Dendritic cell treated with granulocyte-macrophage colony-stimulating factor and Interleukin-4, amounts not matched to agents 40 ng/mL and 50 ng/mL, for 4 days (primary cell): ENCODE measurements at regions not wholly inside any gene's neighbourhood (a gene's known extent, or its start where the extent isn't known, plus 50 kb on each side); places are given as distances from the start of the nearest gene placed in this dataset.

Source experiments
- H3K27ac Mint-ChIP-seq: one replicate; pipeline ENCODE4 v1.8.0; 2022; ENCODE audit warnings: mild to moderate bottlenecking, mixed read lengths
- H3K27me3 Mint-ChIP-seq: one replicate; pipeline ENCODE4 v1.8.0; 2022; ENCODE audit warnings: mild to moderate bottlenecking, mixed read lengths
- H3K36me3 Mint-ChIP-seq: one replicate; pipeline ENCODE4 v1.8.0; 2022; ENCODE audit warnings: low read depth, mixed read lengths
- H3K4me1 Mint-ChIP-seq: one replicate; pipeline ENCODE4 v1.8.0; 2022; ENCODE audit warnings: low read depth, mixed read lengths
- H3K4me3 Mint-ChIP-seq: one replicate; pipeline ENCODE4 v1.8.0; 2022; ENCODE audit warnings: mild to moderate bottlenecking, moderate library complexity, mixed read lengths
- H3K9me3 Mint-ChIP-seq: one replicate; pipeline ENCODE4 v1.8.0; 2022; ENCODE audit warnings: mixed read lengths
- intact Hi-C: fragments of 100-400 bp; cut with micrococcal nuclease; formaldehyde crosslinking; loops from one replicate; pipeline ENCODE4 v1.15.0; 2022

GRCh38 chr21:33121715-33122475 is 52.0 kb downstream of the OLIG1 start:
- intact Hi-C loops: loop anchor here (10.0 kb wide), 1 partner anchor 47 kb away; the partner anchor contains the start of gene OLIG1
- Mint-ChIP-seq H3K27me3 (peaks cover 6% of the 10 kb centered on the region), H3K36me3 (no peaks in the 10 kb centered on the region), H3K9me3 (no peaks in the 10 kb centered on the region), H3K27ac (no peak overlapping the region), H3K4me3 (no peak overlapping the region), H3K4me1 (peaks cover 24% of the 10 kb centered on the region)

- Mint-ChIP-seq H3K4me1 (peaks cover 30% of the 10 kb centered on the region), H3K27ac (no peak overlapping the region), H3K27me3 (peaks cover 7% of the 10 kb centered on the region), H3K9me3 (no peaks in the 10 kb centered on the region), H3K4me3 (no peak overlapping the region), H3K36me3 (no peaks in the 10 kb centered on the region)
- intact Hi-C loops: loop anchor here (10.0 kb wide), 1 partner anchor 48 kb away; the partner anchor contains the start of gene OLIG1
These were observed 52.6 kb downstream of the OLIG1 start for GRCh38 chr21:33122507-33122906.

- peaks cover 14% of the 10 kb centered on the region for H3K27me3 Mint-ChIP-seq
- intact Hi-C loops: loop anchor here (10.0 kb wide), 1 partner anchor 49 kb away; the partner anchor contains the start of gene OLIG1
- no peak overlapping the region for H3K4me3 Mint-ChIP-seq
- H3K27ac Mint-ChIP-seq: no peak overlapping the region
- no peaks in the 10 kb centered on the region for H3K9me3 Mint-ChIP-seq
- peaks cover 39% of the 10 kb centered on the region for H3K4me1 Mint-ChIP-seq
- H3K36me3 Mint-ChIP-seq: no peaks in the 10 kb centered on the region
These were observed 53.6 kb downstream of the OLIG1 start for GRCh38 chr21:33123374-33124123.

GRCh38 chr21:33124889-33125288 is 54.9 kb downstream of the OLIG1 start:
- Mint-ChIP-seq H3K9me3 (no peaks in the 10 kb centered on the region), H3K4me1 (peaks cover 44% of the 10 kb centered on the region), H3K36me3 (no peaks in the 10 kb centered on the region), H3K4me3 (no peak overlapping the region), H3K27me3 (peaks cover 21% of the 10 kb centered on the region), H3K27ac (peak overlapping the region; percentile 38)
- intact Hi-C loops: loop anchor here (5.0 to 10.0 kb wide), 3 partner anchors 50 to 293 kb away; partner anchors contain the start of gene OLIG1

GRCh38 chr21:33125680-33126375 is 55.9 kb downstream of the OLIG1 start:
- H3K27ac Mint-ChIP-seq: peak overlapping the region; percentile 38
- H3K4me1 Mint-ChIP-seq: peaks cover 44% of the 10 kb centered on the region
- peaks cover 26% of the 10 kb centered on the region for H3K27me3 Mint-ChIP-seq
- no peaks in the 10 kb centered on the region for H3K9me3 Mint-ChIP-seq
- H3K36me3 Mint-ChIP-seq: no peaks in the 10 kb centered on the region
- intact Hi-C loops: loop anchor here (2.0 to 10.0 kb wide), 5 partner anchors 51 to 294 kb away; partner anchors contain the start of gene OLIG1
- H3K4me3 Mint-ChIP-seq: no peak overlapping the region

GRCh38 chr21:33126569-33126968 is 56.6 kb downstream of the OLIG1 start:
- H3K4me1 Mint-ChIP-seq: peaks cover 44% of the 10 kb centered on the region
- H3K9me3 Mint-ChIP-seq: no peaks in the 10 kb centered on the region
- H3K27me3 Mint-ChIP-seq: peaks cover 30% of the 10 kb centered on the region
- no peak overlapping the region for H3K27ac Mint-ChIP-seq
- intact Hi-C loops: loop anchor here (2.0 to 10.0 kb wide), 5 partner anchors 52 to 294 kb away; partner anchors contain the start of gene OLIG1
- H3K36me3 Mint-ChIP-seq: no peaks in the 10 kb centered on the region
- no peak overlapping the region for H3K4me3 Mint-ChIP-seq

- Mint-ChIP-seq H3K27me3 (peaks cover 33% of the 10 kb centered on the region), H3K4me3 (peak overlapping the region; percentile 64), H3K36me3 (no peaks in the 10 kb centered on the region), H3K9me3 (no peaks in the 10 kb centered on the region), H3K4me1 (peaks cover 38% of the 10 kb centered on the region), H3K27ac (no peak overlapping the region)
- intact Hi-C loops: loop anchor here (2.0 to 10.0 kb wide), 5 partner anchors 53 to 295 kb away; partner anchors contain the start of gene OLIG1
These were observed 57.4 kb downstream of the OLIG1 start for GRCh38 chr21:33127154-33127867.

- H3K27ac Mint-ChIP-seq: no peak overlapping the region
- H3K27me3 Mint-ChIP-seq: peaks cover 33% of the 10 kb centered on the region
- H3K4me1 Mint-ChIP-seq: peaks cover 38% of the 10 kb centered on the region
- H3K9me3 Mint-ChIP-seq: no peaks in the 10 kb centered on the region
- no peaks in the 10 kb centered on the region for H3K36me3 Mint-ChIP-seq
- intact Hi-C loops: loop anchor here (2.0 to 10.0 kb wide), 5 partner anchors 53 to 296 kb away; partner anchors contain the start of gene OLIG1
- no peak overlapping the region for H3K4me3 Mint-ChIP-seq
These were observed 57.9 kb downstream of the OLIG1 start for GRCh38 chr21:33127868-33128242.

- peaks cover 33% of the 10 kb centered on the region for H3K27me3 Mint-ChIP-seq
- no peaks in the 10 kb centered on the region for H3K9me3 Mint-ChIP-seq
- H3K4me3 Mint-ChIP-seq: no peak overlapping the region
- H3K36me3 Mint-ChIP-seq: no peaks in the 10 kb centered on the region
- peaks cover 38% of the 10 kb centered on the region for H3K4me1 Mint-ChIP-seq
- no peak overlapping the region for H3K27ac Mint-ChIP-seq
- intact Hi-C loops: loop anchor here (5.0 to 10.0 kb wide), 3 partner anchors 54 to 296 kb away; partner anchors contain the start of gene OLIG1
These were observed 58.6 kb downstream of the OLIG1 start for GRCh38 chr21:33128538-33128937.

GRCh38 chr21:33132054-33132453 is 62.1 kb downstream of the OLIG1 start:
- peaks cover 40% of the 10 kb centered on the region for H3K27me3 Mint-ChIP-seq
- H3K9me3 Mint-ChIP-seq: no peaks in the 10 kb centered on the region
- H3K27ac Mint-ChIP-seq: no peak overlapping the region
- no peak overlapping the region for H3K4me3 Mint-ChIP-seq
- no peaks in the 10 kb centered on the region for H3K36me3 Mint-ChIP-seq
- H3K4me1 Mint-ChIP-seq: peaks cover 18% of the 10 kb centered on the region
- intact Hi-C loops: no loop called here

GRCh38 chr21:33133892-33134291 is 64.0 kb downstream of the OLIG1 start:
- no peaks in the 10 kb centered on the region for H3K9me3 Mint-ChIP-seq
- intact Hi-C loops: no loop called here
- H3K4me3 Mint-ChIP-seq: no peak overlapping the region
- peaks cover under 1% of the 10 kb centered on the region for H3K4me1 Mint-ChIP-seq
- no peak overlapping the region for H3K27ac Mint-ChIP-seq
- H3K27me3 Mint-ChIP-seq: peaks cover 25% of the 10 kb centered on the region
- H3K36me3 Mint-ChIP-seq: no peaks in the 10 kb centered on the region

GRCh38 chr21:33135925-33136324 is 66.0 kb downstream of the OLIG1 start:
- intact Hi-C loops: no loop called here
- H3K4me3 Mint-ChIP-seq: no peak overlapping the region
- H3K27me3 Mint-ChIP-seq: peaks cover 20% of the 10 kb centered on the region
- no peaks in the 10 kb centered on the region for H3K9me3 Mint-ChIP-seq
- no peaks in the 10 kb centered on the region for H3K4me1 Mint-ChIP-seq
- H3K36me3 Mint-ChIP-seq: no peaks in the 10 kb centered on the region
- H3K27ac Mint-ChIP-seq: no peak overlapping the region

- peaks cover 16% of the 10 kb centered on the region for H3K27me3 Mint-ChIP-seq
- intact Hi-C loops: no loop called here
- no peaks in the 10 kb centered on the region for H3K36me3 Mint-ChIP-seq
- no peak overlapping the region for H3K4me3 Mint-ChIP-seq
- H3K9me3 Mint-ChIP-seq: no peaks in the 10 kb centered on the region
- H3K4me1 Mint-ChIP-seq: no peaks in the 10 kb centered on the region
- no peak overlapping the region for H3K27ac Mint-ChIP-seq
These were observed 67.0 kb downstream of the OLIG1 start for GRCh38 chr21:33136847-33137502.
